ENCODE measurements at regions not wholly inside any gene's neighbourhood (a gene's known extent, or its start where the extent isn't known, plus 50 kb on each side); places are given as distances from the start of the nearest gene placed in this dataset.
"Not testable (repeated sequence)": the region's sequence is repeated elsewhere in the genome, so short reads cannot be mapped to it uniquely, and the experiment has no call there.

DNA sequence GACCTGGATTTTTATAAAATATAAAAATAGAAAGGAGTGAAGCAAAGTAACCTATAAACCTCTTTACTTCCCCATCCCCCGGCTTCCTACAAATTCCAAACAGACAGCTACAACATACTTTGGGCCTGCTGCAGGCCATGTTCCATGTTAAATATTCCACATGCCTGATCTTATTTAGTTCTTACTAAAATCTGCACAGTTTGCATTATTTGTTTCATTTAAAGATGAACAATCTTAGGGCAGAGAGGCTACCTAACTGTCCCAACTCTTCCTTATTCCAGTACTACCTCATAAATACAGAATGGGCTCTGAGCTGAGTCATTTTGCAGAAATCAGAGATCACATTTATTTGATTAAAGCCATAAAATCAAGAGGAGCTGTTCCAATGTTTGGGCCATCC is 665.0 kb downstream of the PDCD6IP start:
- no peak for DNase-seq

DNA sequence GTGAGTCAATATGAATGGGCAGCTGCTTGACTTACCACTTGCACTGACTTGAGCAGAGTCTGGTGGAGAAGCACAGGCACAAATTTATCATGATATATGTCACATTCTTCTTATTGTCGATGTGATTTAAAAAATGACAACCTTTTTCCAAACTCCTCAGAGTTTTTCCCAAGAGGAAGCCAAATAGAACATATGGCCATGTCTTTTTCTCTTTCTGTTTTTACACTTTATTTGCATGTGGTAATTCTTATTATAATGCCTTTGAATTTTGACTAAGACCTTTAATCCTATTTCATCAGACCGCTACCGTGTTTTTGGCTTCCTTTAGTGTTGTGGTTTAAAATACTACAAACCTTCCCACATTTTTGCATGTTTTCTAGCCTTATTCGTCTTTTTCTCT is 666.2 kb downstream of the PDCD6IP start:
- no peak for DNase-seq

DNA sequence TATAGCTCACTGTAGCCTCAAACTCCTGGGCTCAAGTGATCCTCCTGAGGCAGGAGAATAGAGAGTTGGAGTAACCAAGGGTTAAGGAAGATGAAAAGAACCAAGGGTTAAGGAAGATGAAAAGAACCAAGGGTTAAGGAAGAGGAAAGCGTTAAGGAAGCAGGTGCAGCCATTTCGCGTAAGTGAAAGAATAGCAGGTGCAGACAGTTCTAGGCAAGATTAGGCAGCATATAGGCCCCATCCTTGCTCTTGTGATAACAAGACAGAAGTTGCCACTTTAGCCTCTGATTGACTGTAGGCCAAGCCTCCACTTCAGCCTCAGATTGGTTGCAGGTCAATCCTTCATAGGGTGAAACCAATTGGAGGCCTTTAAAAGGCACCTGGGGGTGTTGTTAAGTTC is 677.4 kb downstream of the PDCD6IP start:
- no peak for DNase-seq

DNA sequence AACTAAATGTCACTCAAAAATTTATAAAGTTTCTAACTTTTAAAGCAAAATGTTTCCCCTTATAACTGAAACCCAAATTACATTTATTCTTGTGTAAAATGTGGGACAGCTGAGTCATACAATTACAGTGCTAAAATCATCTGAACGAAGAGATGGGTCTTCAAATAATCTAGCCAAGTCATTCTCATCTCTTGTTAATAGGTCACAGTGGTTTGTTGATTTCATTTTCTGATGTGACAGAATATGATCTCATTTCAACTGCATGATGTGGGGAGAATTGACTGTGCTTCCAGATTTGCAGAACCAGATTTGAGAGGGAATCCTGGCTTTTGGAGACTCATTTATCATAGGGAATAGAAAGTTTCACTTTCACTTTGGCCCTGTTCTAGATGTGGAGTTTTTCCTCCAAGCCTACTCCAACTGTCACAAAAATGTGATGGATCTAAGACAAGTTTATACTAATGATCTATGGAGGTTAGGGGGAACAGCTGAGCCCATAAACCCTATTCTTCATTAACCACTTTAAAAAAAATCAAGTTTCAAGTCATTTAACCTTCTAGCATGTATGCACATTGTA is 685.0 kb downstream of the PDCD6IP start:
- no peak for DNase-seq

DNA sequence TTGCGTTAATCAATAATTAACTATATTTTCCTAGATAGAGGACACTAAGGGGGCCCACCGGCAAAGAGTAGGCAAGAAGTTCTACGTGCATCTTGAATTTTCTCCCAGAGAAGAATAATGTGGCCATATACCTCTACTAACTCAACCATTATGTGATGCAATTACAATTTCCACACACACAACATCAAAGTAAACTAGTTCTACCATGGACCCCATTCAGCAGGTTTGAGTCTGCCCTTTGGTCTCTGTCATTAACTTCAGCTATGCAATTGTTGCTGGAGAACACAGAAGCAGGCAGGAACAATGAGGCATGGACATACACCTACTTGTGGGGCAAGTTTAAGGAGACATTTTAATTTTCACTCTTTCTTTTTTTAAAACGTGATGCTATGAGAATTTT is 705.9 kb downstream of the PDCD6IP start:
- no peak for DNase-seq

DNA sequence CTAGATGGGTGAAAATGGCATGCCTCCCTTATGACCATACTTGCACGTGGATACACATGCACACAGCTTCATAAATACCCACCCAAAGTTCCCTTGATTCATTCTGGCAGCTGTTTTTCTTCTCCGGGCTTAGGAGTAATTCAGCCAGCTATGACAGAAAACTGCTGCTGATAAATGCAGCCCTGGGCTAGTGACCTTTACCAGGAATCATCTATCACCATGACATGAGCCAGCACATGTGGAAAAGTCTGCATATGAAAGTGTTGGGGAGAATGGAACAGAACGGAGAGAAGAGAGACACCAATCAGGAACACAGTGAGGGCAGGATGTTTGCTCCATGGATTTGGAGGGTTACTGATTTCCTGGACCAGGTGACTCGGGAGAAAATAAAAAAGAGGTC is 706.3 kb downstream of the PDCD6IP start:
- no peak for DNase-seq

DNA sequence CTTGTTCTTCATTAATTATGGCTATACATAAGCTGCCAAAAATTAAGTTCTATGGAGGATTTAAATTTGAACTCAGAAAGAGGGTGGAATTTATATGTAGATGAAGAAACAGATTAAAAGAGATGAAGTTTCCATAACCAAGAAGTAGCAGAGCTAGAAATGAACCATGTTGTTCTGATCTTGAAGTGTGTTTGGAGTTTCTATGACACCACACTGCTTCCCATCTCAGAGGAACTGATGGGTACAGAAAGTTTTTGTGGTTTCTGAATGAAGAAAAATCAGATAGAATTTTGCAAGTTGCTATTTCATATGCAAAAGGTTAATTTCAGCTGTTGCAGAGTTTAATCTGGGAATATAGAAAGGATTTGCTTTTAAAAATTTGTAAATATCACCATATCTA is 710.3 kb downstream of the PDCD6IP start:
- DNase-seq = no peak

DNA sequence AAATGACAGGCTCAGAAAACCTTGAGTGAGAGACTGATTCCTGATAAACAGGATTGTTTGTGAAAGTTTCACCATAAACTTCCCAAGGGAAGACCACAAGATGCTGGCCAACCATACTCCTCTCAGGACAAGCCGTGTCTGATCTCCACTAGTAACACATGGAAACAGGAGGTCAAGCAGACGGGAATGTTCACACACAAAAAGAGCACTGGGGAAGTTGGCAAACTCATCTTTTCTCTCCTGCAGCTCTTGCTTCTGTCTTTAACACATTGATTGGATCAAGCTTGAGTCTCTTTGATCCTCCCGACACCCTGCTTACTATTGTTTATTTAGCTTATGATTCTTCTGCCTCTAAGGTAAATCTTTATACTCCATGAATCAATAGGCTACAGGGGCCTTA is 713.5 kb downstream of the PDCD6IP start:
- DNase-seq = no peak

DNA sequence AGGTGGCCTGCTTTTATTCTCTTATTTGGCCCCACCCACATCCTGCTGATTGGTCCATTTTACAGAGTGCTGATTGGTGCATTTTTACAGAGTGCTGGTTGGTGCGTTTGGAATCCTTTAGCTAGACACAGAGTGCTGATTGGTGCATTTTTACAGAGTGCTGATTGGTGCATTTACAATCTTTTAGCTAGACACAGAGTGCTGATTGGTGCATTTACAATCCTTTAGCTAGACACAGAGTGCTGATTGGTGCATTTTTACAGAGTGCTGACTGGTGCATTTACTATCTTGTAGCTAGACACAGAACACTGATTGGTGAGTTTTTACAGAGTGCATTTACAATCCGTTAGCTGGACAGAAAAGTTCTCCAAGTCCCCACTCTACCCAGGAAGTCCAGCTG is 720.6 kb downstream of the PDCD6IP start:
- DNase-seq = not testable (repeated sequence)

DNA sequence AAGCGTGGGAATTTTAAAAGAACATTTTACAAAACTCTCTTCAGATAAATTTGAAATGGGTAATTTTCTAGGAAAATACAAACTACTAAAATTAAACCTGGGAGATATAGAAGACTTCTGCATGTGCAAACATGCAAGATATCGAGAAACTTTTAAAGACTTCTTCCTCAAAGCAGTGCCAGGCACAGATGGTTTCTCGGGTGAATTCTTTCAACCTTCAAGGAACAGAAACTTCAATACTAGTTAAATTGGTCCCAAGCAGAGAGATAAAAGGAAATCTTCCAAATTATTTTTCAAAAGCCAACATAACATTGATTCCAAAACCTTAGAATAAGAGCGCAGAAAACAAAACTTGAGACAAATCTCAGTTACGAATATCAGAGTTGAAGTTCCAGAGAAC is 732.7 kb downstream of the PDCD6IP start:
- DNase-seq = no peak

DNA sequence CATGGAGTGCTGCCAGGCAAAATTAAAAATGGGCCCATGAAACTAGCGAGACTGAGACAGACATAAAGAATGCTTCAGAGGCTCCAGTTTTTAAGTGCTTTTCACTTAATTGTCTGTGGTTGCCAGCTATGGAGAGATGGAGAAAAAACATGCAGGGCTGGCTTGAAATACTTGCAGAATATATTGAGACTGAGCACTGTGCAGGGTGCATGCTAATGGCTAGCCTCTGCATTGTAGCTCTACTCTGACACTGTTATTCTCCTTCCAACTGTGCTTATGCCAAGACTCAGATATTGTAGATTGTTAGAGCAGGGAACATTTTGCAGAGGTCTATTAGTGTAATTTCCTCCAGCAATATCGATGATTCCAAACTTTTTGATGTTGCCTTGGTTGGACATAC is 735.0 kb downstream of the PDCD6IP start:
- peak in 12 of 56 donors; percentile 1 to 51 (median 14) for DNase-seq

DNA sequence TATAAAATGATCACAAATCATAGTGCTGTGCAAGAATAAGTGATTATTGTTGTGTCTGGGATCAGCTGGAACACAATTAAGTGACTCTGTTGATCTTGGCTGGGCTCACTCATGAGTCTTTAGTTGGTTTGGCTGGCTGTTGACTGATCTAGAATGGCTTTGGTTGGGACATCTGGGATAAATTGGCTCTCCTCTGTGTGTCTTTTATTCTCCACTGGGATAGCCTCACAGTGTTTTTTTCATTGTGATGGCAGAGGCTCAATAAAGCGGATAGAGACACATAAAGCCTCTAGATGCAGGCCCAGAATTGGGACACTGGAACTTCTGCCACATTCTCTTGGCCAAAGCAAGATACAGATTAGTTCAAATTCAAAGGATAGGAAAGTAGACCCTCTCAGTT is 735.6 kb downstream of the PDCD6IP start:
- peak in 10 of 56 donors; percentile 1 to 33 (median 5) for DNase-seq

DNA sequence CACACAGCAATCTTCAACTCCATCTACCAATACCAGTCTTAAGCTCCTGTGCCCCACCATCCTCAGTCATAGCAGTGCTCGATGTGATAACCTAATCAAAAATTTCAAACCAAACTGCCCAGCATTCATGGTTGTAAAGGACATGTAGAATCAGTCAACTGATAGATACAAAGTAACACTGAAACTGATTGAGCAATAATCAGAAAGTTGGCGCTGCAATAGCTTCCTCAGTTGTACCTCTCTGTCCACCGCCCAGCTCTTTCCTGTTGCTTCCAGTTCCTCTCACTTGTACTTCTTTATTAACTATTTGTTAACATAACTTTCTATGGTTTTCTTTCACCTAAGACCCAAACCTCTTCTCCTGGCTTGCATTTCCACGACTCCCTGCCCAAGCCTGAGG is 745.7 kb downstream of the PDCD6IP start:
- DNase-seq = no peak

DNA sequence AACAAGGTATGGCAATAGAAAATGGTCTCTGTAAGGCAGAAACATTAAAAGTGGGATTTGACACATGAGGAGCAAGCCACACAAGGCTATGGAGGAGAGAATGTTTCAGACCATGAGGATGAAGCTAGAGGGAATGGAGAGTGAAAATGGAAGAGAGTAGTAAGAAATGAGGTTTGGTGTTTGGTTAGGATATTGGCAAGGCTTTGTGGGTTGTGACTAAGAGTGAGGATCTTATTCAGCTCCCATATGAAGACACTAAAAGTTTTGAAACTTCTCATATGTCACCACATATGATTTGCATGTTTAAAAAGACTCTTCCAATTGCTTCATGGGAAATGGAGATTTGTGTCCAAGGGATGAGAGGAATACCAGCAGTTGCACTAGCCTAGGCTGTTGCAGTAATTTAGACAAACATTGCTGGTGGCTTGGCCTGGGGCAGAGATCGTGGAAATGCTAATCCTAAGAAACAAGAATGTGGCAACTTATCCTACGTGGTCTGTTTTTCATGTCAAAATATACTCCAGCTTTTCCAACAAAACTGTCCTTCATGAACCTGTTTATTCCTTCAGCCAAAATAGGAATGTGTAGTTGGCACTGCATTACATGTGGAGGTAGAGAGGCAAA is 749.0 kb downstream of the PDCD6IP start:
- no peak for DNase-seq

DNA sequence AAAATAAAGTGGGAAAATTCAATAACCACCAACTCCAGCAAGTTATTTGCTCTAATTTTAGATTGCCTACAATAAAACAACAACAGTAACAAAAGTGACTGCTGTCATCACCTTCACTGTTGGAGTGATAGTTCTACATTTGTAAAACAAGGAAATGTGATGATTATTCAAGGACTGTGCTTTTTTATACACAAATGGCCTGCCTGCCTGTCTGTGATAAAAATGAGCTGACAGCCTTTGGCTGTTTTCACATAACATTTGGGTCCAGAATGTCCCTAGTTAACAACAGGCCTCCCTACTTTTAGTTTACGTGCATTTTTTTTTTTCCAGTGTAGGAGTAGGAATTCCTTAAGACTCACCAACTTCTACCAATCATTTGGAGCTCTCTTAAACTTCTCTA is 768.8 kb downstream of the PDCD6IP start:
- DNase-seq = no peak

DNA sequence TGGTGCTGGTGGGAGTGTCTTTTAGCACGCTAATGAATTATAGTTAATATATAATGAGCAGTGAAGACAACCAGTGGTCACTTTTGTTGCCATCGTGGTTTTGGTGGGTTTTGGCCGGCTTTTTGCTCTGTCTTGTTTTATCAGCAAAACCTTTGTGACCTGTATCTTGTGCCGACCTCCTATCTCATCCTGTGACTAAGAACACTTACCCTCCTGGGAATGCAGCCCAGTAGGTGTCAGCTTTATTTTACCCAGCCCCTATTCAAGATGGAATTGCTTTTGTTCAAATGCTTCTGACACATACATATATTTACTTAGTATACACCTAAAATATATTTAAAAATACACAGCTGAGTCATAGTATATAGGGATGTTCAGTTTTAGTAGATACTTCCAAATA is 770.3 kb downstream of the PDCD6IP start:
- no peak for DNase-seq

DNA sequence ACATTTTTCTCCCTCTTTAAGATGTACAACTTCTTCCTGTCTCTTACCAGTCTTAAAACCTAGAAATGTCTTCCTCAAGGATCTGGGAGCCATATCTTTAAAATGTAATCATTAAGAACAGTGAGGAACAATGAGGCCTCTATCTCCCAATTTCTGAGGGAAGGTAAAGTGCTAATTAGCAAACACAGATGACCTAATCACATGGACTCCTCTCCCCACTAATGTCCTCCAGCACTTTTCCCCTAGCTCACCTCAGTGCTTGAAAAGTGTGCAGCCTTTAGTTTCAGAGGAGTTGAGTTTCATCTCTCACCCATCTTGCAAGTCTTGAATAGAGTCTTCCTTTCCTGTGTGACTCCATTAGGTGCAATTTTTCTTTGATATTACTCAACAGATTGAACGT is 771.0 kb downstream of the PDCD6IP start:
- DNase-seq = no peak

DNA sequence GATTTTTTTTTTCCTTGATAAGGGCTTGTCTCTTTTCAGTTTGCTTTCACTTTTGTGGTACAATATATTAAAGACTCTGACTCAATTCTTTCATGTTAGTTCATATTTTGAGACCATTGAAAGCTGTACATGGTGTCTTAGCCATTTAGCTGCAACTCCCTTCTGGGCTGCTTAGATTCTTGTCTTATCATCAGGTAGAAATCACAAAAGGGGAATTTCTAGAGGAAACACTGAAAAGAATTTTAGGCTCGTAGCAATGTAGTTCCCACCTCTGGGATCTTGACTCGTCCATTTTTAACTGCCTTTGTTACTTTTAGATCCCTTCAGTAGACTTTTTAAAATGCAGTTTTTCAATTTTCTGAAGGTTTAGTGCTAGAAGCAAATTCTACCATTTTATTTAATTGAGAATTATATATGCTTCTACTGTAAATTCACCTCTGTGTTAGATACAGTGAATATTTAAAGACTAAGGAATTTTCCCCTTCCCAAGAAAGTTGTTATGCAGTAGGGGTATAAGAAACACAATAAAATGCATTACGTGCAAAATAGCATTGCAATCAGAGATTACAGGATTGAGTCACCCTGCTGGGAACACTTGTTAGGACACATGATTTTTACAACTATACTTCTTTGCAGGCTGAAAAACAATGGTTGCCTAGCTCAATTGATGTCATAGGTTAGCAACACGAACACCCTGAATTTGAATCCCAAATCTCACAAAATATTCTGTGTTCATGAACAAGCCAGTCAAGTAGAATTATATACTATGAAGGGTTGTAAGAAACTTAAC is 772.7 kb downstream of the PDCD6IP start:
- DNase-seq = no peak

DNA sequence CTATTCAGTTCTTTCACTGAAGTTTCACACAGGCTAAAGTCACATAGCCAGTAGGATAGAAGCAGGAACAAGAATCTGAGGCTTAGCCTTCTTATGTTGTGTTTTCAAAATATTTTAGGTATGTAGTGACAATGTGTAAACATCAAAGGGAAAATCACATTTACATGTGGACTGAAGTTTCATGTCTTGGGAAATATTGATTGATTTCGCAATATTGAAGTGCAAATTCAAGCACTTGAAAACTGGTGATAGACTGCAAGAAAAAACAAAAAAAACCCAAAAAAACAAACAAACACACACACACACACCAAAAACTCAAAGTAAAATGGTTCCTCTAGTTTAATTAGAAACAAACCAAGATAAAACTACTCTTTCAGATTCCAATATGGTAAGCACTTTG is 773.3 kb downstream of the PDCD6IP start:
- DNase-seq = no peak

DNA sequence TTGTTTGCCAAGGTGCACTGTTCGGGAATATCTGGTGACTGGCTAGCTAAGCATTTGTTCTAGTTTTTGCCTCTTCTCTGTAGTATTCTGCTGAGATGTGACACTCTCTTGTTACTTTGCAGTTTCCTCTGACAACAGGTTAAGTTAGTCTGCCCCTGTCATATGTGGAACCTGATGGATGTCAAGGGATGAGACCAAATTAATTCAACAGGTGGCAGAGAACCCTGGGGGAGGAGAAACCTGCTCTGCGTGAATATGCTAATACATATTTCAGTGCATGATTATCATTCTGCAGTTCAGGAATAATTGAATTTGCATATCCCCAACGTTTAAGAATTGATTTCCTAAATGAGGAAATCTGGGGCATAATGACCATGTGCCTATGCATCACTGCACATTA is 777.3 kb downstream of the PDCD6IP start:
- DNase-seq = no peak

DNA sequence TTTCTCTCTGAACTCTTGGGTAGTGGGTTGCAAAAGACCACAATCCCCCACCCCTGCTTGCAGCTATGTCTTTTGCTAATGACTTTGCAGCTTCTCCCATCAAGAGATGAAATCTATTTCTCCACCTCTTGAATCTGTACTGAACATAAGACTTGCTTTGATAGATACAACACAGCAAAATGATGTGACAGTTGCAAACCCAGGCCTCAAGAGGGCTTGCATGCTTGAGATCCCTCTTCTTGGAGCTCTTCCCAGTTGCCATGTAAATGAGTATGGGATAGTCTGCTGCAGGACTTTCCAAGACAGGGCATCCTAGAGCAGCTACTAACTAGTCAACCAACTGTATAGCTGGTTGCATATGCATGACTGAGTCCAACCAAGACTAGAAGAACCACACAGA is 783.6 kb downstream of the PDCD6IP start:
- DNase-seq = no peak

DNA sequence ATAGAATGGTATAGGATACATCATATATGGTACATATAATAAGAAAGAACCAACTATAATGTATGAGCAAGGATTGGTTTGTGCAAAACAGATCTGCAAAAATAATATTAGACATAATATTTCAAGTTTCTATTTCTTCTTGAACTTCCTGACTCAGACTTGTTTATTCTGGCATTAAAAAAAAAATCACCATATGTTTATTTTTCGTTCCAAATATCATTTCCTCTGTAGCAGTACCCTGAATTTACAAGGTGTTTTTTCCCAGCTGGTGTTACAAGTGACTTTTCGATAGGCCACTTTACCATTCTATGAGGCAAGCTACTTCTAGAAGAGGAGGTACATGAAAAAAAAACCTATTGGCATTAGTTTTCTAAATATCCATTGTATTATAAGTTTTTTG is 785.0 kb downstream of the PDCD6IP start:
- no peak for DNase-seq

DNA sequence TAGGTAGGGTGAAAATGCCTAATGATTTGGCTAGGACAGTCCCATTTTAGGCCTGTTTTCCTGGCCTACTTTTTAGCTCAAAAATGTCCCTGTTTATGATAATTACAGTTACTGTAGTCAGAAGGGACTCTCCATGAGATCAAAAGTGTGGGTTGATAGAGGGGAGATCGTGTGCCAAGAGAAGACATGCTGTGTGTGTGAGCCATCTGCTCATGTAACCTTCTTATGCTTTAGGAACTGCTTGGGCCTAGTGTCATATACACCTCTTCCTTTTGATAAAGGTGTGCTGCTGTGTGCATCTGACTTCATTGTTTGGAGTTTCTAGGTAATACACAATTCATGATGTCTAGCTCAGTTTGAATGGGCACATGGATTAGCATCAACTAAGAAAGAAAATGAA is 786.5 kb downstream of the PDCD6IP start:
- DNase-seq = no peak
